Breast epithelium (tissue), 4 donors: ENCODE measurements at regions not wholly inside any gene's neighbourhood (a gene's known extent, or its start where the extent isn't known, plus 50 kb on each side); places are given as distances from the start of the nearest gene placed in this dataset.

Experiments used
- DNase-seq, 2 donors: peaks; one replicate each; pipeline ENCODE4 v3.0.0-alpha.2; 2019; ENCODE audit warnings: low spot score in 2 of 2
- H3K27ac ChIP-seq, 2 donors: fragments of 200-600 bp; sonication (generic) in 1 of 2; one replicate each; pipeline ENCODE4 v1.5.1; 2016 to 2019; ENCODE audit warnings: mild to moderate bottlenecking in 1 of 2
- H3K27me3 ChIP-seq, 2 donors: fragments of 200-600 bp; sonication (generic) in 1 of 2; one replicate each; pipeline versions ENCODE4 v1.5.1 to v1.6.0; 2017 to 2019; ENCODE audit warnings: control low read depth in 1 of 2, mild to moderate bottlenecking in 1 of 2
- H3K36me3 ChIP-seq: fragments of 200-600 bp; one replicate; pipeline ENCODE4 v1.5.1; 2019
- H3K4me1 ChIP-seq, 2 donors: fragments of 200-600 bp; sonication (generic); one replicate each; pipeline ENCODE4 v1.5.1; 2016 to 2019; ENCODE audit warnings: control low read depth in 1 of 2
- H3K4me3 ChIP-seq, 3 donors: fragments of 200-600 bp; sonication (generic); 1 replicate in 2 of 3; 2 replicates in 1 of 3; pipeline ENCODE4 v1.5.1; 2016 to 2019; ENCODE audit warnings: mild to moderate bottlenecking in 3 of 3, moderate library complexity in 2 of 3
- H3K9me3 ChIP-seq, 2 donors: fragments of 200-600 bp; sonication (generic) in 1 of 2; one replicate each; pipeline ENCODE4 v1.5.1; 2016 to 2019; ENCODE audit warnings: control low read depth in 1 of 2
- CTCF ChIP-seq, 3 donors: fragments of 450-650 bp; IDR thresholded peaks; one replicate each; pipeline ENCODE4 v1.5.1; 2016 to 2017; ENCODE audit warnings: antibody characterized with exemption in 3 of 3, mild to moderate bottlenecking in 3 of 3, moderate library complexity in 3 of 3
- POLR2A ChIP-seq: fragments of 450-650 bp; IDR thresholded peaks from one replicate; pipeline ENCODE4 v1.6.1; 2016; ENCODE audit warnings: antibody characterized with exemption, mild to moderate bottlenecking, moderate library complexity
- POLR2AphosphoS5 ChIP-seq, 3 donors: sonication (generic); formaldehyde crosslinking; IDR thresholded peaks; one replicate each; pipeline ENCODE4 v1.6.1; 2017; ENCODE audit warnings: antibody characterized with exemption in 3 of 3
- intact Hi-C: fragments of 100-400 bp; cut with DNase I; formaldehyde crosslinking; loops from one replicate; pipeline ENCODE4 v1.15.1; 2023; ENCODE audit warnings: low total_unique reads

GRCh38 chr13:68047889-68048288 is 817.8 kb upstream of the PCDH9 start:
- Histone ChIP-seq H3K27me3 (no peaks in the 10 kb centered on the region), H3K4me1 (no peaks in the 10 kb centered on the region), H3K27ac (no peak overlapping the region), H3K9me3 (no peaks in the 10 kb centered on the region), H3K36me3 (no peaks in the 10 kb centered on the region), H3K4me3 (no peak overlapping the region)
- DNase-seq: no peak
- TF ChIP-seq POLR2AphosphoS5 (IDR thresholded peaks at IDR 0.05): no peak
- no peak for TF ChIP-seq POLR2A
- no peak for TF ChIP-seq CTCF (IDR thresholded peaks at IDR 0.05)
- intact Hi-C loops: no loop called here

GRCh38 chr13:68046903-68047302 is 816.8 kb upstream of the PCDH9 start:
- Histone ChIP-seq H3K27ac (no peak overlapping the region), H3K4me3 (no peak overlapping the region), H3K36me3 (no peaks in the 10 kb centered on the region), H3K4me1 (no peaks in the 10 kb centered on the region), H3K27me3 (no peaks in the 10 kb centered on the region), H3K9me3 (no peaks in the 10 kb centered on the region)
- TF ChIP-seq CTCF (IDR thresholded peaks at IDR 0.05): no peak
- DNase-seq: no peak
- intact Hi-C loops: no loop called here

GRCh38 chr13:68030152-68030809 is 800.1 kb upstream of the PCDH9 start:
- H3K27ac ChIP-seq: no peak overlapping the region
- H3K4me3 ChIP-seq: no peak overlapping the region
- DNase-seq: no peak
- no peaks in the 10 kb centered on the region for H3K9me3 ChIP-seq
- H3K36me3 ChIP-seq: no peaks in the 10 kb centered on the region
- TF ChIP-seq CTCF (IDR thresholded peaks at IDR 0.05): no peak
- no peak for TF ChIP-seq POLR2AphosphoS5 (IDR thresholded peaks at IDR 0.05)
- no peak for TF ChIP-seq POLR2A
- no peaks in the 10 kb centered on the region for H3K4me1 ChIP-seq
- intact Hi-C loops: no loop called here
- no peaks in the 10 kb centered on the region for H3K27me3 ChIP-seq

DNA sequence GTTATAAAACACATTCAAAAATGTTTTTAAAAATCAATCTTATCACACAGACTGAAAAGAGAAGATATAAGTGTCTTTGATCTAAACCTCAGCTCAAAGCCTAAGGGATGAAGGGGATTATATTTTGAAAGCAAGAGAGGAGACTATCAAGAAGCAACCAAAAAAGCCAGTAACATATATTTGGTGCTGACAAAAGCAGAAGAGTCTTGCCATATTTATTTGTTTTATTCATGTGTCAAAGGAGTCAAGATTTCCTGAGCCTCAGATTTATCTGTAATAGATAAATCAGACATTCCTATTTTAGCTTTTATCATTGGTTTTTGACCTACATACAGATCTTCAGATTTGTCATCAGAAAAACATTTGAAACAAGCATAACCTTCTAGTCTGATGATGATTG is 798.6 kb upstream of the PCDH9 start:
- Histone ChIP-seq H3K4me3 (no peak overlapping the region), H3K27ac (no peak overlapping the region), H3K4me1 (no peaks in the 10 kb centered on the region), H3K27me3 (no peaks in the 10 kb centered on the region), H3K9me3 (no peaks in the 10 kb centered on the region), H3K36me3 (no peaks in the 10 kb centered on the region)
- no peak for DNase-seq
- intact Hi-C loops: no loop called here
- TF ChIP-seq POLR2AphosphoS5 (IDR thresholded peaks at IDR 0.05) (no peak), POLR2A (no peak), CTCF (IDR thresholded peaks at IDR 0.05) (no peak)

GRCh38 chr13:68027306-68027705 is 797.2 kb upstream of the PCDH9 start:
- intact Hi-C loops: no loop called here
- no peak overlapping the region for H3K4me3 ChIP-seq
- no peaks in the 10 kb centered on the region for H3K27me3 ChIP-seq
- no peak for DNase-seq
- no peaks in the 10 kb centered on the region for H3K9me3 ChIP-seq
- no peaks in the 10 kb centered on the region for H3K36me3 ChIP-seq
- no peaks in the 10 kb centered on the region for H3K4me1 ChIP-seq
- TF ChIP-seq POLR2A (no peak), CTCF (IDR thresholded peaks at IDR 0.05) (no peak), POLR2AphosphoS5 (IDR thresholded peaks at IDR 0.05) (no peak)
- no peak overlapping the region for H3K27ac ChIP-seq
